ENCODE measurements at regions not wholly inside any gene's neighbourhood (a gene's known extent, or its start where the extent isn't known, plus 50 kb on each side); places are given as distances from the start of the nearest gene placed in this dataset.

DNA sequence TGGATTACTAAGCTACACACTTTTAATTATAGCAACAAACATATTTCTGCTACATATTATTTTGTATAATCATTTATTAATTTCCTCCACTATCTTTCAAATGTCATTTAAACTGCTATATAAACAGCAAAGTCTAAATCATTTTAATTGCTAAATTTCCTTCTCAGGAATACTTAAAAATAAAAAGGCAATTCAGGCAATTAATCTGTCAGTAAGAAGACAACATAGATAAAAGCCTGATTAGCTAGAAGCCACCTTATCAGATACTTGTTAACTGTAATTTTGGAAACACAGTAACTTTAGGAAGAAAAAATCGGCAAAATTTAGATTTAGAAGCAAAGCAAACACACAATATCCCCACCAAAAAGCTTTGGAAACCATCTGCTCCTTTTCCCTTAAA, 188.2 kb upstream of the ZNF804A start:
- Histone ChIP-seq H3K36me3 (ENCODE audit: insufficient read depth, low read length) (no peaks in the 10 kb centered on the region), H3K4me2 (ENCODE audit: low read length) (no peak overlapping the region), H3K9me3 (ENCODE audit: low read length) (no peaks in the 10 kb centered on the region), H3K4me3 (ENCODE audit: low read length) (no peak overlapping the region), H3K9ac (ENCODE audit: low read length) (no peak overlapping the region), H3K27me3 (ENCODE audit: insufficient read depth, low read depth, low read length) (no peaks in the 10 kb centered on the region), H4K20me1 (ENCODE audit: insufficient read depth) (no peaks in the 10 kb centered on the region), H2AFZ (ENCODE audit: low read depth, low read length) (no peak overlapping the region), H3K79me2 (replicated peaks; ENCODE audit: insufficient read depth, low read length) (no peaks in the 10 kb centered on the region), H3K9me2 (ENCODE audit: insufficient read depth, low read length) (no peaks in the 10 kb centered on the region), H3K27ac (ENCODE audit: low read length) (no peak overlapping the region), H3F3A (ENCODE audit: insufficient read depth, low read length, poor library complexity, severe bottlenecking) (no peaks in the 10 kb centered on the region)
- TF ChIP-seq SMC3 (conservative IDR thresholded peaks at IDR 0.05; ENCODE audit: poor library complexity) (no peak), MXI1 (conservative IDR thresholded peaks at IDR 0.05; ENCODE audit: poor library complexity, severe bottlenecking) (no peak), TAF1 (IDR thresholded peaks at IDR 0.05; ENCODE audit: low read depth) (no peak), POLR2AphosphoS5 (IDR thresholded peaks at IDR 0.05) (no peak), EZH2 (IDR thresholded peaks at IDR 0.05; ENCODE audit: borderline replicate concordance, insufficient read depth, low read length, poor library complexity, severe bottlenecking) (no peak), EP300 (conservative IDR thresholded peaks at IDR 0.05; ENCODE audit: poor library complexity, severe bottlenecking) (no peak), RAD21 (conservative IDR thresholded peaks at IDR 0.05) (no peak)
- TF ChIP-seq, protein P1, sequence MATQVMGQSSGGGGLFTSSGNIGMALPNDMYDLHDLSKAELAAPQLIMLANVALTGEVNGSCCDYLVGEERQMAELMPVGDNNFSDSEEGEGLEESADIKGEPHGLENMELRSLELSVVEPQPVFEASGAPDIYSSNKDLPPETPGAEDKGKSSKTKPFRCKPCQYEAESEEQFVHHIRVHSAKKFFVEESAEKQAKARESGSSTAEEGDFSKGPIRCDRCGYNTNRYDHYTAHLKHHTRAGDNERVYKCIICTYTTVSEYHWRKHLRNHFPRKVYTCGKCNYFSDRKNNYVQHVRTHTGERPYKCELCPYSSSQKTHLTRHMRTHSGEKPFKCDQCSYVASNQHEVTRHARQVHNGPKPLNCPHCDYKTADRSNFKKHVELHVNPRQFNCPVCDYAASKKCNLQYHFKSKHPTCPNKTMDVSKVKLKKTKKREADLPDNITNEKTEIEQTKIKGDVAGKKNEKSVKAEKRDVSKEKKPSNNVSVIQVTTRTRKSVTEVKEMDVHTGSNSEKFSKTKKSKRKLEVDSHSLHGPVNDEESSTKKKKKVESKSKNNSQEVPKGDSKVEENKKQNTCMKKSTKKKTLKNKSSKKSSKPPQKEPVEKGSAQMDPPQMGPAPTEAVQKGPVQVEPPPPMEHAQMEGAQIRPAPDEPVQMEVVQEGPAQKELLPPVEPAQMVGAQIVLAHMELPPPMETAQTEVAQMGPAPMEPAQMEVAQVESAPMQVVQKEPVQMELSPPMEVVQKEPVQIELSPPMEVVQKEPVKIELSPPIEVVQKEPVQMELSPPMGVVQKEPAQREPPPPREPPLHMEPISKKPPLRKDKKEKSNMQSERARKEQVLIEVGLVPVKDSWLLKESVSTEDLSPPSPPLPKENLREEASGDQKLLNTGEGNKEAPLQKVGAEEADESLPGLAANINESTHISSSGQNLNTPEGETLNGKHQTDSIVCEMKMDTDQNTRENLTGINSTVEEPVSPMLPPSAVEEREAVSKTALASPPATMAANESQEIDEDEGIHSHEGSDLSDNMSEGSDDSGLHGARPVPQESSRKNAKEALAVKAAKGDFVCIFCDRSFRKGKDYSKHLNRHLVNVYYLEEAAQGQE (IDR thresholded peaks at IDR 0.05; ENCODE audit: borderline replicate concordance), result no peak
- TF ChIP-seq, protein P2, sequence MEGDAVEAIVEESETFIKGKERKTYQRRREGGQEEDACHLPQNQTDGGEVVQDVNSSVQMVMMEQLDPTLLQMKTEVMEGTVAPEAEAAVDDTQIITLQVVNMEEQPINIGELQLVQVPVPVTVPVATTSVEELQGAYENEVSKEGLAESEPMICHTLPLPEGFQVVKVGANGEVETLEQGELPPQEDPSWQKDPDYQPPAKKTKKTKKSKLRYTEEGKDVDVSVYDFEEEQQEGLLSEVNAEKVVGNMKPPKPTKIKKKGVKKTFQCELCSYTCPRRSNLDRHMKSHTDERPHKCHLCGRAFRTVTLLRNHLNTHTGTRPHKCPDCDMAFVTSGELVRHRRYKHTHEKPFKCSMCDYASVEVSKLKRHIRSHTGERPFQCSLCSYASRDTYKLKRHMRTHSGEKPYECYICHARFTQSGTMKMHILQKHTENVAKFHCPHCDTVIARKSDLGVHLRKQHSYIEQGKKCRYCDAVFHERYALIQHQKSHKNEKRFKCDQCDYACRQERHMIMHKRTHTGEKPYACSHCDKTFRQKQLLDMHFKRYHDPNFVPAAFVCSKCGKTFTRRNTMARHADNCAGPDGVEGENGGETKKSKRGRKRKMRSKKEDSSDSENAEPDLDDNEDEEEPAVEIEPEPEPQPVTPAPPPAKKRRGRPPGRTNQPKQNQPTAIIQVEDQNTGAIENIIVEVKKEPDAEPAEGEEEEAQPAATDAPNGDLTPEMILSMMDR (IDR thresholded peaks at IDR 0.05; ENCODE audit: poor library complexity, severe bottlenecking), result no peak

DNA sequence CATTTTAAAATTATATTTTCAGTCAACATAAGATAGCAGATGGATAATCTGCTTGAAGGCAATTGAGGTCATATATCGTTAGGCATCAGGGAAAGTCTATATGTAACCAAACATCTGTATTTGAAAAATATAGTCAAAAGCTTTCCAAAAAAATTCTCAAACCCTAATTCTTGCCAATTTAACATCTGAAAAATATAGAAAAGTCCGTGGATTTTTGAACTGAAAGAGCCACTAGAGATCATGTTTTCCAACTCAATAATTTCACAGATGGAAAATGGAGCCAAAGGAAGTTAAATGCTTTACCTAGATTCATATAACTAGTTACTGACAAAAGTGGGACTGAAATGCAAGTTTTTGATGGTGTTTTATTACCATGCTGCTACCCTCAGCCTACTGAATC, 185.1 kb upstream of the ZNF804A start:
- H3K27me3 ChIP-seq (ENCODE audit: insufficient read depth, low read depth, low read length), result no peaks in the 10 kb centered on the region
- no peak overlapping the region for H3K9ac ChIP-seq (ENCODE audit: low read length)
- no peaks in the 10 kb centered on the region for H3F3A ChIP-seq (ENCODE audit: insufficient read depth, low read length, poor library complexity, severe bottlenecking)
- no peak overlapping the region for H3K4me3 ChIP-seq (ENCODE audit: low read length)
- H3K36me3 ChIP-seq (ENCODE audit: insufficient read depth, low read length), result no peaks in the 10 kb centered on the region
- H2AFZ ChIP-seq (ENCODE audit: low read depth, low read length), result no peak overlapping the region
- H3K79me2 ChIP-seq (replicated peaks; ENCODE audit: insufficient read depth, low read length), result no peaks in the 10 kb centered on the region
- no peaks in the 10 kb centered on the region for H4K20me1 ChIP-seq (ENCODE audit: insufficient read depth)
- H3K9me3 ChIP-seq (ENCODE audit: low read length), result no peaks in the 10 kb centered on the region
- H3K27ac ChIP-seq (ENCODE audit: low read length), result no peak overlapping the region
- TF ChIP-seq TAF1 (IDR thresholded peaks at IDR 0.05; ENCODE audit: low read depth) (no peak), RAD21 (conservative IDR thresholded peaks at IDR 0.05) (no peak), POLR2AphosphoS5 (IDR thresholded peaks at IDR 0.05) (no peak), EP300 (conservative IDR thresholded peaks at IDR 0.05; ENCODE audit: poor library complexity, severe bottlenecking) (no peak), MXI1 (conservative IDR thresholded peaks at IDR 0.05; ENCODE audit: poor library complexity, severe bottlenecking) (no peak), EZH2 (IDR thresholded peaks at IDR 0.05; ENCODE audit: borderline replicate concordance, insufficient read depth, low read length, poor library complexity, severe bottlenecking) (no peak), SMC3 (conservative IDR thresholded peaks at IDR 0.05; ENCODE audit: poor library complexity) (no peak)
- TF ChIP-seq, protein P2 (IDR thresholded peaks at IDR 0.05; ENCODE audit: poor library complexity, severe bottlenecking), result no peak
- TF ChIP-seq, protein P1 (IDR thresholded peaks at IDR 0.05; ENCODE audit: borderline replicate concordance), result no peak
- no peak overlapping the region for H3K4me2 ChIP-seq (ENCODE audit: low read length)
- no peaks in the 10 kb centered on the region for H3K9me2 ChIP-seq (ENCODE audit: insufficient read depth, low read length)
